H1 (cell line): ENCODE measurements at regions not wholly inside any gene's neighbourhood (a gene's known extent, or its start where the extent isn't known, plus 50 kb on each side); places are given as distances from the start of the nearest gene placed in this dataset.

Source experiments
- CTCF ChIA-PET: fragments of 300-600 bp; sonication (Branson Sonifier 250); formaldehyde crosslinking; loops from one replicate; lab custom pipeline; 2021; ENCODE audit not compliant: partially characterized antibody; lab: Charles Lee
- POLR2A ChIA-PET: fragments of 300-600 bp; sonication (Branson Sonifier 250); formaldehyde crosslinking; loops from one replicate; lab custom pipeline; 2021; ENCODE audit warnings: inconsistent platforms; ENCODE audit not compliant: partially characterized antibody; lab: Charles Lee
- DNase-seq, 2 experiments: peaks; one replicate each; pipeline versions ENCODE4 v3.0.0 to v3.0.0-alpha.2; 2010 to 2022; ENCODE audit warnings: low spot score in 2 of 2, low read depth in 1 of 2, mixed read lengths in 1 of 2
- FAIRE-seq: peaks from 2 replicates; lab custom pipeline; 2011; peaks lifted over from hg19 to GRCh38; lab: Jason Lieb, UNC
- H2AFZ ChIP-seq: 2 replicates; pipeline ENCODE4 v1.8.1; 2012; ENCODE audit warnings: low read length, inconsistent platforms
- H2AK5ac ChIP-seq: 2 replicates; pipeline ENCODE4 v1.6.1; 2013; ENCODE audit warnings: low read depth, low read length
- H2BK120ac ChIP-seq: replicated peaks from 2 replicates; pipeline ENCODE3; 2013; ENCODE audit warnings: low read depth, low read length, inconsistent platforms
- H2BK12ac ChIP-seq: 2 replicates; pipeline ENCODE4 v1.6.1; 2013; ENCODE audit warnings: low read depth, low read length
- H2BK15ac ChIP-seq: 2 replicates; pipeline ENCODE4 v1.6.1; 2013; ENCODE audit warnings: low read length
- H2BK20ac ChIP-seq: 2 replicates; pipeline ENCODE4 v1.6.1; 2013; ENCODE audit warnings: low read length
- H2BK5ac ChIP-seq: 2 replicates; pipeline ENCODE4 v1.6.1; 2013; ENCODE audit warnings: low read depth, low read length
- H3K14ac ChIP-seq: 2 replicates; pipeline ENCODE4 v1.6.1; 2013; ENCODE audit warnings: inconsistent platforms; ENCODE audit not compliant: insufficient read length
- H3K18ac ChIP-seq: 2 replicates; pipeline ENCODE4 v1.6.1; 2013; ENCODE audit warnings: low read length; ENCODE audit errors: extremely low read depth
- H3K23ac ChIP-seq: 2 replicates; pipeline ENCODE4 v1.6.1; 2013; ENCODE audit warnings: inconsistent platforms; ENCODE audit not compliant: insufficient read length
- H3K23me2 ChIP-seq: 2 replicates; pipeline ENCODE4 v1.6.1; 2013; ENCODE audit warnings: low read depth, low read length
- H3K27ac ChIP-seq: 2 replicates; pipeline ENCODE4 v1.6.1; 2011; ENCODE audit warnings: low read depth, low read length, inconsistent platforms
- H3K27me3 ChIP-seq, 4 experiments: replicated peaks in 1 of 4; 1 replicate in 1 of 4; 2 replicates in 3 of 4; pipeline versions ENCODE4 v1.6.1 to v1.8.1; 2011 to 2013; ENCODE audit warnings: low read length in 3 of 4, mild to moderate bottlenecking in 3 of 4, inconsistent platforms in 2 of 4, mixed read lengths in 2 of 4, moderate library complexity in 1 of 4; ENCODE audit not compliant: control insufficient read depth in 3 of 4, insufficient read depth in 3 of 4; ENCODE audit errors: extremely low read depth in 1 of 4
- H3K36me3 ChIP-seq, 4 experiments: 2 replicates each; pipeline versions ENCODE4 v1.6.1 to v1.8.1; 2011 to 2013; ENCODE audit warnings: mild to moderate bottlenecking in 4 of 4, low read length in 3 of 4, moderate library complexity in 2 of 4, control low read depth in 1 of 4, inconsistent platforms in 1 of 4; ENCODE audit not compliant: insufficient read depth in 4 of 4, control insufficient read depth in 2 of 4
- H3K4ac ChIP-seq: replicated peaks from 2 replicates; pipeline ENCODE3; 2013; ENCODE audit warnings: low read length, low read depth, mixed read lengths, inconsistent platforms; ENCODE audit not compliant: insufficient read length
- H3K4me1 ChIP-seq, 4 experiments: replicated peaks in 1 of 4; 1 replicate in 1 of 4; 2 replicates in 3 of 4; pipeline versions ENCODE4 v1.6.1 to v1.8.1; 2011 to 2013; ENCODE audit warnings: low read length in 3 of 4, inconsistent platforms in 2 of 4, mixed read lengths in 1 of 4; ENCODE audit not compliant: insufficient read depth in 4 of 4, control insufficient read depth in 3 of 4
- H3K4me2 ChIP-seq, 2 experiments: 2 replicates each; pipeline versions ENCODE4 v1.6.1 to v1.8.1; 2011 to 2013; ENCODE audit warnings: low read depth in 2 of 2, low read length in 2 of 2, control low read depth in 1 of 2, inconsistent platforms in 1 of 2, mild to moderate bottlenecking in 1 of 2; ENCODE audit not compliant: insufficient read depth in 1 of 2
- H3K4me3 ChIP-seq, 4 experiments: fragments of 200-600, 300-600 bp in 1 of 4; sonication (generic), shearing (Covaris generic), sonication (Bioruptor Twin) in 1 of 4; 2 replicates each; pipeline versions ENCODE4 v1.5.1 to v1.8.1; 2011 to 2016; ENCODE audit warnings: low read length in 4 of 4, low read depth in 3 of 4, control low read depth in 2 of 4, inconsistent platforms in 2 of 4, mild to moderate bottlenecking in 2 of 4, mixed read lengths in 1 of 4, moderate library complexity in 1 of 4; ENCODE audit not compliant: insufficient read depth in 2 of 4; ENCODE audit errors: extremely low read depth in 1 of 4
- H3K56ac ChIP-seq: replicated peaks from 2 replicates; pipeline ENCODE3; 2013; ENCODE audit warnings: low read depth, mild to moderate bottlenecking, mixed read lengths, low read length, inconsistent platforms; ENCODE audit not compliant: insufficient read length
- H3K79me1 ChIP-seq: 2 replicates; pipeline ENCODE4 v1.6.1; 2013; ENCODE audit warnings: low read depth, low read length, control low read depth
- H3K79me2 ChIP-seq, 2 experiments: 2 replicates each; pipeline versions ENCODE4 v1.6.1 to v1.8.1; 2012 to 2013; ENCODE audit warnings: low read length in 2 of 2, mild to moderate bottlenecking in 2 of 2, inconsistent platforms in 1 of 2; ENCODE audit not compliant: insufficient read depth in 2 of 2, control insufficient read depth in 1 of 2
- H3K9ac ChIP-seq, 4 experiments: replicated peaks in 1 of 4; 1 replicate in 1 of 4; 2 replicates in 3 of 4; pipeline versions ENCODE4 v1.6.1 to v1.8.1; 2011 to 2013; ENCODE audit warnings: low read depth in 3 of 4, low read length in 3 of 4, control low read depth in 2 of 4, mild to moderate bottlenecking in 2 of 4, moderate library complexity in 2 of 4, inconsistent platforms in 1 of 4; ENCODE audit errors: extremely low read depth in 1 of 4
- H3K9me3 ChIP-seq, 2 experiments: 2 replicates each; pipeline versions ENCODE4 v1.6.1 to v1.8.1; 2012 to 2013; ENCODE audit warnings: mild to moderate bottlenecking in 2 of 2, moderate library complexity in 2 of 2, control low read depth in 1 of 2, inconsistent platforms in 1 of 2, low read depth in 1 of 2, low read length in 1 of 2, mixed read lengths in 1 of 2; ENCODE audit not compliant: insufficient read depth in 2 of 2
- H4K20me1 ChIP-seq, 2 experiments: replicated peaks in 1 of 2; 2 replicates each; pipeline versions ENCODE3 to v1.8.1; 2011 to 2013; ENCODE audit warnings: inconsistent platforms in 2 of 2, low read length in 2 of 2, mild to moderate bottlenecking in 1 of 2; ENCODE audit not compliant: insufficient read depth in 2 of 2, control insufficient read depth in 1 of 2
- H4K5ac ChIP-seq: 2 replicates; pipeline ENCODE4 v1.6.1; 2013; ENCODE audit warnings: low read length, low read depth, mixed read lengths, inconsistent platforms; ENCODE audit not compliant: insufficient read length
- H4K8ac ChIP-seq: 2 replicates; pipeline ENCODE4 v1.8.0; 2013; ENCODE audit warnings: mild to moderate bottlenecking, moderate library complexity, low read length, inconsistent platforms; ENCODE audit not compliant: insufficient read depth; ENCODE audit errors: extremely low read depth
- H4K91ac ChIP-seq: replicated peaks from 2 replicates; pipeline ENCODE3; 2013; ENCODE audit warnings: low read length, mixed read lengths, inconsistent platforms; ENCODE audit not compliant: insufficient read length
- ASH2L ChIP-seq: fragments of 200-600, 300-600 bp; sonication (generic); IDR thresholded peaks from one replicate; pipeline ENCODE4 v1.7.1; 2017; ENCODE audit warnings: low read length
- CHD2 ChIP-seq: IDR thresholded peaks from 2 replicates; pipeline ENCODE4 v1.6.1; 2012; ENCODE audit warnings: low read length, improper control_type of control experiment
- CREB1 ChIP-seq: IDR thresholded peaks from 2 replicates; pipeline ENCODE4 v1.6.1; 2012; ENCODE audit warnings: inconsistent platforms
- KDM4A ChIP-seq: IDR thresholded peaks from one replicate; pipeline ENCODE4 v1.7.1; 2012; ENCODE audit warnings: low read depth, mild to moderate bottlenecking, moderate library complexity, low read length, inconsistent platforms; ENCODE audit not compliant: severe bottlenecking
- MAFK ChIP-seq: IDR thresholded peaks from 2 replicates; pipeline ENCODE4 v1.6.1; 2012; ENCODE audit warnings: low read depth, mild to moderate bottlenecking, improper control_type of control experiment, low read length
- PHF8 ChIP-seq: fragments of 200-600 bp; sonication (generic); conservative IDR thresholded peaks from 2 replicates; pipeline ENCODE4 v1.7.1; 2012; ENCODE audit warnings: low read depth, mild to moderate bottlenecking, inconsistent platforms, low read length, moderate library complexity
- POLR2AphosphoS5 ChIP-seq: IDR thresholded peaks from 2 replicates; pipeline ENCODE4 v1.6.1; 2011; ENCODE audit warnings: low read depth, low read length
- SP2 ChIP-seq: IDR thresholded peaks from 2 replicates; pipeline ENCODE4 v1.6.1; 2012; ENCODE audit warnings: mild to moderate bottlenecking, low read length, inconsistent platforms
- SRF ChIP-seq: IDR thresholded peaks from 2 replicates; pipeline ENCODE4 v1.6.1; 2011; ENCODE audit warnings: mild to moderate bottlenecking, low read depth, low read length, moderate library complexity
- TAF1 ChIP-seq: IDR thresholded peaks from 2 replicates; pipeline ENCODE4 v1.6.1; 2011; ENCODE audit warnings: mild to moderate bottlenecking, low read depth, low read length
- TAF7 ChIP-seq: optimal IDR thresholded peaks from 2 replicates; pipeline ENCODE3; 2011; ENCODE audit warnings: low read depth, mild to moderate bottlenecking, inconsistent platforms, low read length, moderate library complexity, borderline replicate concordance
- ZNF274 ChIP-seq: IDR thresholded peaks from 2 replicates; pipeline ENCODE4 v1.7.0; 2012; ENCODE audit warnings: low read length, borderline replicate concordance; ENCODE audit errors: extremely low read depth
- WGBS, 2 experiments: shearing (Covaris generic) in 1 of 2; methylation state at CpG; one replicate each; pipeline versions ENCODE4 v1.1.6 to v1.1.7; 2013 to 2015; ENCODE audit warnings: low lambda C conversion rate in 2 of 2, mixed read lengths in 2 of 2, inconsistent platforms in 1 of 2, low coverage in 1 of 2, missing lambda C conversion rate in 1 of 2; ENCODE audit not compliant: insufficient replicate concordance in 2 of 2, insufficient coverage in 1 of 2, insufficient read length in 1 of 2; ENCODE audit errors: extremely low coverage in 1 of 2, missing lambda C conversion rate in 1 of 2; 5-methylcytosine and 5-hydroxymethylcytosine counted together

- FAIRE-seq (no peak), DNase-seq (no peak)
- Histone ChIP-seq H3K4me3 (no peak overlapping the region), H3K79me1 (no peaks in the 10 kb centered on the region), H2BK20ac (no peak overlapping the region), H2BK5ac (no peak overlapping the region), H3K36me3 (no peaks in the 10 kb centered on the region), H3K23ac (no peak overlapping the region), H3K18ac (no peak overlapping the region), H3K9ac (no peak overlapping the region; a peak in 1 of 7 replicates), H3K23me2 (no peaks in the 10 kb centered on the region), H3K14ac (no peak overlapping the region), H3K79me2 (no peaks in the 10 kb centered on the region), H3K9me3 (no peaks in the 10 kb centered on the region), H3K4me1 (no peaks in the 10 kb centered on the region), H3K27me3 (no peaks in the 10 kb centered on the region), H3K27ac (no peak overlapping the region), H4K5ac (no peak overlapping the region), H3K4ac (no peak overlapping the region), H4K20me1 (no peaks in the 10 kb centered on the region), H4K91ac (no peak overlapping the region), H2BK12ac (no peak overlapping the region), H2BK15ac (no peak overlapping the region), H3K4me2 (no peak overlapping the region), H3K56ac (no peak overlapping the region), H4K8ac (no peak overlapping the region), H2AK5ac (no peak overlapping the region), H2BK120ac (no peak overlapping the region), H2AFZ (no peak overlapping the region)
- no peak for TF ChIP-seq ZNF274
- TF ChIP-seq CHD2 = no peak
- no peak for TF ChIP-seq TAF7
- no peak for TF ChIP-seq POLR2AphosphoS5
- no peak for TF ChIP-seq SRF
- no peak for TF ChIP-seq ASH2L
- TF ChIP-seq SP2 = no peak
- no peak for TF ChIP-seq MAFK
- no peak for TF ChIP-seq PHF8
- TF ChIP-seq TAF1 = no peak
- no peak for TF ChIP-seq KDM4A
- no peak for TF ChIP-seq CREB1
- 92% methylated on average over 2 of the region's 2 CpGs; no CpG with 5 or more reads in 1 of the 2 experiments for WGBS, 2 experiments
- ChIA-PET CTCF (interaction anchor here (0.7 kb wide), 1 partner anchor 113 kb away, joined by 3 read pairs; no protein-coding TSS in a partner anchor), POLR2A (no interaction called here)
Observed at GRCh38 chr11:107183953-107184352, 165.7 kb upstream of the GUCY1A2 start.
